HepG2 (cell line): ENCODE measurements at regions not wholly inside any gene's neighbourhood (a gene's known extent, or its start where the extent isn't known, plus 50 kb on each side); places are given as distances from the start of the nearest gene placed in this dataset.

Experiments used
- ATAC-seq: fragments of 200-7000 bp; cut with Tn5 transposase; 3 replicates; pipeline ENCODE4 v1.9.1; 2020; ENCODE audit warnings: mild to moderate bottlenecking, moderate library complexity
- BruUV-seq: library from RNA; stranded (reverse); fragments of 400-500 nt; replicated peaks from 2 replicates; lab custom pipeline; 2021; lab: Mats Ljungman, UMichigan
- CTCF ChIA-PET: fragments of 300-600 bp; formaldehyde crosslinking; extraction: SDS; loops from one replicate; lab custom pipeline; 2021; ENCODE audit warnings: low total read pairs, inconsistent platforms, low intra/inter-chr PET ratio; lab: Yijun Ruan, JAX
- POLR2A ChIA-PET: fragments of 350-600 bp; sonication (Branson Sonifier 250); formaldehyde crosslinking; loops from one replicate; lab custom pipeline; 2020; ENCODE audit warnings: antibody characterized with exemption, inconsistent platforms; lab: Yijun Ruan, JAX
- DNase-seq: peaks from one replicate; pipeline ENCODE4 v3.0.0-alpha.2; 2015; ENCODE audit warnings: low spot score
- FAIRE-seq: peaks from 3 replicates; lab custom pipeline; 2011; peaks lifted over from hg19 to GRCh38; lab: Jason Lieb, UNC
- H2AFZ ChIP-seq: one replicate; pipeline ENCODE4 v1.6.1; 2011; ENCODE audit warnings: low read length, inconsistent platforms
- H3K27ac ChIP-seq: fragments of 300-600 bp; 3 replicates; pipeline ENCODE4 v1.8.0; 2011; ENCODE audit warnings: mixed run types, mild to moderate bottlenecking, mixed read lengths, low read length, inconsistent platforms; ENCODE audit not compliant: insufficient read depth; ENCODE audit errors: extremely low read length
- H3K27me3 ChIP-seq, 2 experiments: fragments of 200-600 bp in 1 of 2; 2 replicates in 1 of 2; 3 replicates in 1 of 2; pipeline versions ENCODE4 v1.6.0 to v1.8.0; 2011; ENCODE audit warnings: low read length in 2 of 2, mild to moderate bottlenecking in 2 of 2, moderate library complexity in 2 of 2, inconsistent platforms in 1 of 2; ENCODE audit not compliant: insufficient read depth in 2 of 2, control insufficient read depth in 1 of 2
- H3K36me3 ChIP-seq, 2 experiments: fragments of 200-600 bp in 1 of 2; replicated peaks in 1 of 2; 2 replicates in 1 of 2; 3 replicates in 1 of 2; pipeline versions ENCODE4 v1.5.1 to v1.8.0; 2011; ENCODE audit warnings: low read length in 2 of 2, inconsistent platforms in 1 of 2; ENCODE audit not compliant: insufficient read depth in 2 of 2, control insufficient read depth in 1 of 2
- H3K4me1 ChIP-seq: 2 replicates; pipeline ENCODE4 v1.5.1; 2012; ENCODE audit warnings: low read length, inconsistent platforms; ENCODE audit not compliant: insufficient read depth
- H3K4me2 ChIP-seq: 2 replicates; pipeline ENCODE4 v1.6.0; 2011; ENCODE audit warnings: low read depth, low read length, inconsistent platforms
- H3K4me3 ChIP-seq, 3 experiments: fragments of 200-600 bp in 1 of 3; sonication (generic), shearing (Covaris generic) in 1 of 3; replicated peaks in 1 of 3; 2 replicates each; pipeline ENCODE4 v1.5.1; 2011 to 2016; ENCODE audit warnings: low read length in 3 of 3, inconsistent platforms in 2 of 3, low read depth in 2 of 3, mild to moderate bottlenecking in 2 of 3, control low read depth in 1 of 3, mixed read lengths in 1 of 3; ENCODE audit not compliant: insufficient read depth in 1 of 3
- H3K79me2 ChIP-seq: one replicate; pipeline ENCODE4 v1.6.1; 2011; ENCODE audit warnings: low read length, inconsistent platforms; ENCODE audit not compliant: insufficient read depth
- H3K9ac ChIP-seq: 2 replicates; pipeline ENCODE4 v1.6.0; 2011; ENCODE audit warnings: mild to moderate bottlenecking, low read depth, low read length, inconsistent platforms; ENCODE audit not compliant: insufficient read depth
- H3K9me3 ChIP-seq: 2 replicates; pipeline ENCODE4 v1.5.1; 2012; ENCODE audit warnings: mild to moderate bottlenecking, low read length
- H4K20me1 ChIP-seq: 2 replicates; pipeline ENCODE4 v1.6.0; 2011; ENCODE audit warnings: inconsistent platforms, mild to moderate bottlenecking, low read length, moderate library complexity; ENCODE audit not compliant: insufficient read depth
- HDAC6 ChIP-seq: fragments of 200-600 bp; sonication (generic); IDR thresholded peaks from 2 replicates; pipeline ENCODE4 v1.7.0; 2017; ENCODE audit warnings: mild to moderate bottlenecking, antibody characterized with exemption, low read length, low read depth
- MAFF ChIP-seq: IDR thresholded peaks from 2 replicates; pipeline ENCODE4 v1.6.1; 2011; ENCODE audit warnings: low read depth, low read length, improper control_type of control experiment
- NFE2L2 ChIP-seq: fragments of 150-350 bp; IDR thresholded peaks from 2 replicates; pipeline ENCODE4 v1.6.1; 2014; ENCODE audit warnings: low read length
- RFX1 ChIP-seq: fragments of 450-650 bp; IDR thresholded peaks from 2 replicates; pipeline ENCODE4 v1.6.1; 2017
- SP5 ChIP-seq: IDR thresholded peaks from 2 replicates; pipeline ENCODE4 v1.6.1; 2016; ENCODE audit warnings: low read depth, borderline replicate concordance
- TAF1 ChIP-seq: sonication (generic); formaldehyde crosslinking; IDR thresholded peaks from 2 replicates; pipeline ENCODE4 v1.4.0; 2020; ENCODE audit warnings: missing genetic modification reagents
- ZBTB42 ChIP-seq: sonication (generic); formaldehyde crosslinking; IDR thresholded peaks from 2 replicates; pipeline ENCODE4 v1.5.0; 2020; ENCODE audit warnings: mild to moderate bottlenecking, missing genetic modification reagents
- ZBTB7A ChIP-seq: sonication (generic); formaldehyde crosslinking; IDR thresholded peaks from 2 replicates; pipeline ENCODE4 v1.8.0; 2022; ENCODE audit warnings: mild to moderate bottlenecking, missing genetic modification reagents
- ZFP90 ChIP-seq: sonication (generic); formaldehyde crosslinking; IDR thresholded peaks from 2 replicates; pipeline ENCODE4 v1.8.0; 2022; ENCODE audit warnings: missing genetic modification reagents, mild to moderate bottlenecking, inconsistent platforms, borderline replicate concordance
- ZNF124 ChIP-seq: sonication (generic); formaldehyde crosslinking; IDR thresholded peaks from 2 replicates; pipeline ENCODE4 v1.4.0; 2020; ENCODE audit warnings: missing genetic modification reagents
- ZNF256 ChIP-seq: sonication (generic); formaldehyde crosslinking; conservative IDR thresholded peaks from 2 replicates; pipeline ENCODE4 v1.4.0; 2020; ENCODE audit warnings: missing genetic modification reagents
- ZNF468 ChIP-seq: sonication (generic); formaldehyde crosslinking; IDR thresholded peaks from 2 replicates; pipeline ENCODE4 v1.8.0; 2022; ENCODE audit warnings: mild to moderate bottlenecking, moderate library complexity, missing genetic modification reagents
- ZNF772 ChIP-seq: sonication (generic); formaldehyde crosslinking; IDR thresholded peaks from 2 replicates; pipeline ENCODE4 v1.5.0; 2020; ENCODE audit warnings: mild to moderate bottlenecking, missing genetic modification reagents
- WGBS: methylation state at CpG from one replicate; pipeline ENCODE4 v1.1.6; 2017; ENCODE audit warnings: low lambda C conversion rate; 5-methylcytosine and 5-hydroxymethylcytosine counted together
- in situ Hi-C: cut with HindIII; loops from 2 replicates; pipeline ENCODE4 v1.10.0; 2017; ENCODE audit warnings: low pct_unique_long_range_greater_than_20kb; ENCODE audit not compliant: extremely low pct_ligation_motif_present
- intact Hi-C: fragments of 100-400 bp; cut with micrococcal nuclease; formaldehyde crosslinking; loops from one replicate; pipeline ENCODE4 v1.10.0; 2022; ENCODE audit not compliant: unreplicated experiment
- TF ChIP-seq, protein P1 (sequence below): sonication (generic); formaldehyde crosslinking; IDR thresholded peaks from 2 replicates; pipeline ENCODE4 v1.4.0; 2020; ENCODE audit warnings: low read depth, missing genetic modification reagents
- TF ChIP-seq, protein P2 (sequence below): sonication (generic); formaldehyde crosslinking; IDR thresholded peaks from 2 replicates; pipeline ENCODE4 v1.4.0; 2020; ENCODE audit warnings: missing genetic modification reagents, borderline replicate concordance
- TF ChIP-seq, protein P3 (sequence below): sonication (generic); formaldehyde crosslinking; conservative IDR thresholded peaks from 2 replicates; pipeline ENCODE4 v1.8.0; 2022; ENCODE audit warnings: missing genetic modification reagents

DNA sequence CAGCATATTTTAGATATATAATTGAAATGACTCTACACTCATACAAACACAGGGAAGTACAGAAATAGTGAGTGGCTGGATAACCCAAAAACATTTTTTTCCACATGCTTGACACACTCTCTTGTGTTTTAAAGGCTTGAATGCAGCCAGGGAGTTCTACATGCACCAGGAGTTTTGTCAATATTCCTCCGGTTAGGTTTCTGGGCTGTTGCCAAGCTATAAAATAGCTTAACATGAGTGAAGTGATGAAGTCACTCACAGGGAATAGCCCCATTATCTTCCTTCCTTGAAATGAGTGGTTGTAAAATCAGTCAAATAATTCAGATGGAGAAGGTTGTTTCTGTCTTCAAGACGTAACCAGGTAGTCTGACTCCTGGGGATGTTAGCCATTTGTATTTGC lies 582.7 kb downstream of the SLC6A15 start:
- intact Hi-C loops: no loop called here
- FAIRE-seq: no peak
- H3K9me3 ChIP-seq: no peaks in the 10 kb centered on the region
- H3K27ac ChIP-seq: no peak overlapping the region
- H3K4me2 ChIP-seq: no peak overlapping the region
- ChIA-PET CTCF (no interaction called here), POLR2A (no interaction called here)
- in situ Hi-C loops: no loop called here
- 2% methylated on average over 2 of the region's 2 CpGs for WGBS
- no peak overlapping the region for H2AFZ ChIP-seq
- no peaks in the 10 kb centered on the region for H3K79me2 ChIP-seq
- no peak overlapping the region for H3K9ac ChIP-seq
- no peak for ATAC-seq
- DNase-seq: no peak
- no peaks in the 10 kb centered on the region for H3K36me3 ChIP-seq
- H3K4me3 ChIP-seq: no peak overlapping the region
- H4K20me1 ChIP-seq: no peaks in the 10 kb centered on the region
- BruUV-seq: no TSS peak
- H3K4me1 ChIP-seq: no peaks in the 10 kb centered on the region
- H3K27me3 ChIP-seq: no peaks in the 10 kb centered on the region
- TF ChIP-seq ZNF124 (CRISPR knock-in tag) (no peak), RFX1 (no peak), ZFP90 (no peak), MAFF (no peak), ZNF256 (no peak), TAF1 (no peak), ZBTB42 (CRISPR knock-in tag) (no peak), ZBTB7A (CRISPR knock-in tag) (no peak), NFE2L2 (no peak), ZNF468 (CRISPR knock-in tag) (no peak), HDAC6 (no peak), ZNF772 (no peak), SP5 (no peak)
- TF ChIP-seq, protein P1, sequence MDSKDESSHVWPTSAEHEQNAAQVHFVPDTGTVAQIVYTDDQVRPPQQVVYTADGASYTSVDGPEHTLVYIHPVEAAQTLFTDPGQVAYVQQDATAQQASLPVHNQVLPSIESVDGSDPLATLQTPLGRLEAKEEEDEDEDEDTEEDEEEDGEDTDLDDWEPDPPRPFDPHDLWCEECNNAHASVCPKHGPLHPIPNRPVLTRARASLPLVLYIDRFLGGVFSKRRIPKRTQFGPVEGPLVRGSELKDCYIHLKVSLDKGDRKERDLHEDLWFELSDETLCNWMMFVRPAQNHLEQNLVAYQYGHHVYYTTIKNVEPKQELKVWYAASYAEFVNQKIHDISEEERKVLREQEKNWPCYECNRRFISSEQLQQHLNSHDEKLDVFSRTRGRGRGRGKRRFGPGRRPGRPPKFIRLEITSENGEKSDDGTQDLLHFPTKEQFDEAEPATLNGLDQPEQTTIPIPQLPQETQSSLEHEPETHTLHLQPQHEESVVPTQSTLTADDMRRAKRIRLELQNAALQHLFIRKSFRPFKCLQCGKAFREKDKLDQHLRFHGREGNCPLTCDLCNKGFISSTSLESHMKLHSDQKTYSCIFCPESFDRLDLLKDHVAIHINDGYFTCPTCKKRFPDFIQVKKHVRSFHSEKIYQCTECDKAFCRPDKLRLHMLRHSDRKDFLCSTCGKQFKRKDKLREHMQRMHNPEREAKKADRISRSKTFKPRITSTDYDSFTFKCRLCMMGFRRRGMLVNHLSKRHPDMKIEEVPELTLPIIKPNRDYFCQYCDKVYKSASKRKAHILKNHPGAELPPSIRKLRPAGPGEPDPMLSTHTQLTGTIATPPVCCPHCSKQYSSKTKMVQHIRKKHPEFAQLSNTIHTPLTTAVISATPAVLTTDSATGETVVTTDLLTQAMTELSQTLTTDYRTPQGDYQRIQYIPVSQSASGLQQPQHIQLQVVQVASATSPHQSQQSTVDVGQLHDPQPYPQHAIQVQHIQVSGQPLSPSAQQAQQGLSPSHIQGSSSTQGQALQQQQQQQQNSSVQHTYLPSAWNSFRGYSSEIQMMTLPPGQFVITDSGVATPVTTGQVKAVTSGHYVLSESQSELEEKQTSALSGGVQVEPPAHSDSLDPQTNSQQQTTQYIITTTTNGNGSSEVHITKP (CRISPR knock-in tag): no peak
- TF ChIP-seq, protein P2, sequence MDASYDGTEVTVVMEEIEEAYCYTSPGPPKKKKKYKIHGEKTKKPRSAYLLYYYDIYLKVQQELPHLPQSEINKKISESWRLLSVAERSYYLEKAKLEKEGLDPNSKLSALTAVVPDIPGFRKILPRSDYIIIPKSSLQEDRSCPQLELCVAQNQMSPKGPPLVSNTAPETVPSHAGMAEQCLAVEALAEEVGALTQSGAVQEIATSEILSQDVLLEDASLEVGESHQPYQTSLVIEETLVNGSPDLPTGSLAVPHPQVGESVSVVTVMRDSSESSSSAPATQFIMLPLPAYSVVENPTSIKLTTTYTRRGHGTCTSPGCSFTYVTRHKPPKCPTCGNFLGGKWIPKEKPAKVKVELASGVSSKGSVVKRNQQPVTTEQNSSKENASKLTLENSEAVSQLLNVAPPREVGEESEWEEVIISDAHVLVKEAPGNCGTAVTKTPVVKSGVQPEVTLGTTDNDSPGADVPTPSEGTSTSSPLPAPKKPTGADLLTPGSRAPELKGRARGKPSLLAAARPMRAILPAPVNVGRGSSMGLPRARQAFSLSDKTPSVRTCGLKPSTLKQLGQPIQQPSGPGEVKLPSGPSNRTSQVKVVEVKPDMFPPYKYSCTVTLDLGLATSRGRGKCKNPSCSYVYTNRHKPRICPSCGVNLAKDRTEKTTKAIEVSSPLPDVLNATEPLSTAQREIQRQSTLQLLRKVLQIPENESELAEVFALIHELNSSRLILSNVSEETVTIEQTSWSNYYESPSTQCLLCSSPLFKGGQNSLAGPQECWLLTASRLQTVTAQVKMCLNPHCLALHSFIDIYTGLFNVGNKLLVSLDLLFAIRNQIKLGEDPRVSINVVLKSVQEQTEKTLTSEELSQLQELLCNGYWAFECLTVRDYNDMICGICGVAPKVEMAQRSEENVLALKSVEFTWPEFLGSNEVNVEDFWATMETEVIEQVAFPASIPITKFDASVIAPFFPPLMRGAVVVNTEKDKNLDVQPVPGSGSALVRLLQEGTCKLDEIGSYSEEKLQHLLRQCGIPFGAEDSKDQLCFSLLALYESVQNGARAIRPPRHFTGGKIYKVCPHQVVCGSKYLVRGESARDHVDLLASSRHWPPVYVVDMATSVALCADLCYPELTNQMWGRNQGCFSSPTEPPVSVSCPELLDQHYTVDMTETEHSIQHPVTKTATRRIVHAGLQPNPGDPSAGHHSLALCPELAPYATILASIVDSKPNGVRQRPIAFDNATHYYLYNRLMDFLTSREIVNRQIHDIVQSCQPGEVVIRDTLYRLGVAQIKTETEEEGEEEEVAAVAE: no peak
- TF ChIP-seq, protein P3, sequence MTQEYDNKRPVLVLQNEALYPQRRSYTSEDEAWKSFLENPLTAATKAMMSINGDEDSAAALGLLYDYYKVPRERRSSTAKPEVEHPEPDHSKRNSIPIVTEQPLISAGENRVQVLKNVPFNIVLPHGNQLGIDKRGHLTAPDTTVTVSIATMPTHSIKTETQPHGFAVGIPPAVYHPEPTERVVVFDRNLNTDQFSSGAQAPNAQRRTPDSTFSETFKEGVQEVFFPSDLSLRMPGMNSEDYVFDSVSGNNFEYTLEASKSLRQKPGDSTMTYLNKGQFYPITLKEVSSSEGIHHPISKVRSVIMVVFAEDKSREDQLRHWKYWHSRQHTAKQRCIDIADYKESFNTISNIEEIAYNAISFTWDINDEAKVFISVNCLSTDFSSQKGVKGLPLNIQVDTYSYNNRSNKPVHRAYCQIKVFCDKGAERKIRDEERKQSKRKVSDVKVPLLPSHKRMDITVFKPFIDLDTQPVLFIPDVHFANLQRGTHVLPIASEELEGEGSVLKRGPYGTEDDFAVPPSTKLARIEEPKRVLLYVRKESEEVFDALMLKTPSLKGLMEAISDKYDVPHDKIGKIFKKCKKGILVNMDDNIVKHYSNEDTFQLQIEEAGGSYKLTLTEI (CRISPR knock-in tag): no peak
